Epithelial cell of proximal tubule (primary cell): ENCODE measurements at regions not wholly inside any gene's neighbourhood (a gene's known extent, or its start where the extent isn't known, plus 50 kb on each side); places are given as distances from the start of the nearest gene placed in this dataset.

Experiments used
- DNase-seq: peaks from one replicate; pipeline ENCODE4 v3.0.0-alpha.2; 2011; ENCODE audit warnings: low read depth
- H3K4me3 ChIP-seq: 2 replicates; pipeline ENCODE4 v1.5.1; 2011; ENCODE audit warnings: low read depth, mild to moderate bottlenecking, low read length
- TF ChIP-seq, protein P1 (sequence below): conservative IDR thresholded peaks from 2 replicates; pipeline ENCODE4 v1.5.1; 2012; ENCODE audit warnings: low read depth, mild to moderate bottlenecking, low read length

- no peak for DNase-seq
- no peak overlapping the region for H3K4me3 ChIP-seq
- TF ChIP-seq, protein P1, sequence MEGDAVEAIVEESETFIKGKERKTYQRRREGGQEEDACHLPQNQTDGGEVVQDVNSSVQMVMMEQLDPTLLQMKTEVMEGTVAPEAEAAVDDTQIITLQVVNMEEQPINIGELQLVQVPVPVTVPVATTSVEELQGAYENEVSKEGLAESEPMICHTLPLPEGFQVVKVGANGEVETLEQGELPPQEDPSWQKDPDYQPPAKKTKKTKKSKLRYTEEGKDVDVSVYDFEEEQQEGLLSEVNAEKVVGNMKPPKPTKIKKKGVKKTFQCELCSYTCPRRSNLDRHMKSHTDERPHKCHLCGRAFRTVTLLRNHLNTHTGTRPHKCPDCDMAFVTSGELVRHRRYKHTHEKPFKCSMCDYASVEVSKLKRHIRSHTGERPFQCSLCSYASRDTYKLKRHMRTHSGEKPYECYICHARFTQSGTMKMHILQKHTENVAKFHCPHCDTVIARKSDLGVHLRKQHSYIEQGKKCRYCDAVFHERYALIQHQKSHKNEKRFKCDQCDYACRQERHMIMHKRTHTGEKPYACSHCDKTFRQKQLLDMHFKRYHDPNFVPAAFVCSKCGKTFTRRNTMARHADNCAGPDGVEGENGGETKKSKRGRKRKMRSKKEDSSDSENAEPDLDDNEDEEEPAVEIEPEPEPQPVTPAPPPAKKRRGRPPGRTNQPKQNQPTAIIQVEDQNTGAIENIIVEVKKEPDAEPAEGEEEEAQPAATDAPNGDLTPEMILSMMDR = no peak
Observed at GRCh38 chr22:34960005-34960404, 106.0 kb upstream of the ISX start.

DNA sequence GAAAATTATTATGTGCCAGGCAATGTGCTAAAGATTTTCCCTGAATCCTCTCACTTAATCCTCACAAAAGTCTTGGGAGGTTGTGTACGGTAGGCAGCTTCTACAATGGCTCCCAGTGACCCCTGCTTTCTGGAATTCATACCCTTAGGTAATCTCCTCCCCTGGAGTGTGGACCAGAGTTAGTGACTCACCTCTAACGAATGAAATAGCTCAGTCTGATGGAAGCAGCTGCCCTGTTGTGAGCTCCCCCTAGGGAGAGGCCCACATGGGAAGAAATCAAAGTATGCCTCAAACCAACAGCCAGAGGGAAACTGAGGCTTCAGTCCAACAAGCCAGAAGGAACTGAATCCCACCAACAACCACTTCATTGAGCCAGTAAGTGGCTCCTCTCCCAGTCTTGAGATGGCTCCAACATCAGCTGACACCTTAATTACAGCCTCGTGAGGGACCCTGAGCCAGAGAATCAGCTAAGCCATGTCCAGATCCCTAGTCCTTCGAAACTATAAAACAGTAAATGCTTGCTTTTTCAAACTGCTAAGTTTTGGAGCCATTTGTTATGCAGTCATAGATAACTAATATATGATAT is 98.9 kb upstream of the ISX start:
- peak; percentile 22 for DNase-seq
- no peak overlapping the region for H3K4me3 ChIP-seq
- TF ChIP-seq, protein P1 = peak; percentile 51

- DNase-seq = no peak
- H3K4me3 ChIP-seq = no peak overlapping the region
- TF ChIP-seq, protein P1 = no peak
Observed at GRCh38 chr22:34969001-34969790, 96.8 kb upstream of the ISX start.

DNA sequence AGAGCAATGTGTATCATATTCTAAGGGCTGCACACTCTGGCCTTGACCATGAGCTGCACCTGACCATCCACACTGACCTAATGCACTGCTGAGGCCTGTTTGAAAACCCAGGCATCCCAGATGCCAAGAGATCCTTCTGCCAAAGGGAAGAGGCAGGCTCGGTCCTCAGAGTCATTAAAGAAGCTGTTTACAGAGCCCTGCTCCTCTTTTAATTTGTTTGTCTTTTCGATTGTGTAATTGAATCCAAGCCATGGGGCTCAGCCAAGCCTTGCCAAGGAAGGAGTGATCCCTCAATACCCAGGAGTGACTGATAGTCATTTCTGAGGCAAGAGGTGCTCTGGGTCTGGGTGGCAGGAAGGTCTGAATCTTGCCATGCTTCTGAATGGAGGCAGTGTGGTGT is 94.5 kb upstream of the ISX start:
- DNase-seq = no peak
- TF ChIP-seq, protein P1 = no peak
- H3K4me3 ChIP-seq = no peak overlapping the region

- TF ChIP-seq, protein P1 = no peak
- DNase-seq = no peak
- no peak overlapping the region for H3K4me3 ChIP-seq
Observed at GRCh38 chr22:34972191-34972897, 93.6 kb upstream of the ISX start.

DNA sequence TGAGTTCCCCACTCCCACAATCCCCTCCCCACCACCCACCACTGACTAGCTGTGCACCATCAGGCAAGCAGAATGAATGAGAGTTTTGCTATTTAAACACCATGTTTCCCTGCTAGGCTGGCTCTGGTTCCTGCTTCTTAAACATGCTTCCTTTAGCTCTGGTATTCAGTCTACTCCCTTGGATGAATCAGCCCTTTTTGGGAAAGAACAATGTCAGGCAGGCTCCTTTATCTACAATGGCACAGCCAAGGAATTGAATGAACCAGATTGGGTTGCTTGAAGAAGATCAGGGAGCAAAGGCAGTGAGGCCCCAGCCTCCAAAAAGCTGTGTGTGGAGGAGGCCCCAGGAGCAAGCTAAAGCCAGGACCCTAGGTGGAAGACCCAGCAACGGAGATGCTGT is 92.9 kb upstream of the ISX start:
- H3K4me3 ChIP-seq = no peak overlapping the region
- DNase-seq = no peak
- TF ChIP-seq, protein P1 = no peak
